ENCODE measurements at regions not wholly inside any gene's neighbourhood (a gene's known extent, or its start where the extent isn't known, plus 50 kb on each side); places are given as distances from the start of the nearest gene placed in this dataset.

- in situ Hi-C loops (cut with HindIII; ENCODE audit: low sequenced_read_pairs), result no loop called here
Measured at GRCh38 chr5:4837489-4838058, 302.6 kb upstream of the ADAMTS16 start.

- in situ Hi-C loops (cut with HindIII; ENCODE audit: low sequenced_read_pairs), result no loop called here
Measured at GRCh38 chr5:4845221-4845620, 294.9 kb upstream of the ADAMTS16 start.

- in situ Hi-C loops (cut with HindIII; ENCODE audit: low sequenced_read_pairs), result no loop called here
Measured at GRCh38 chr5:4847766-4848165, 292.4 kb upstream of the ADAMTS16 start.

GRCh38 chr5:4855036-4855435, 285.1 kb upstream of the ADAMTS16 start:
- in situ Hi-C loops (cut with HindIII; ENCODE audit: low sequenced_read_pairs), result no loop called here

GRCh38 chr5:4855880-4856279, 284.2 kb upstream of the ADAMTS16 start:
- in situ Hi-C loops (cut with HindIII; ENCODE audit: low sequenced_read_pairs), result no loop called here

GRCh38 chr5:4857761-4858160, 282.4 kb upstream of the ADAMTS16 start:
- in situ Hi-C loops (cut with HindIII; ENCODE audit: low sequenced_read_pairs), result no loop called here

GRCh38 chr5:4859500-4860235, 280.5 kb upstream of the ADAMTS16 start:
- in situ Hi-C loops (cut with HindIII; ENCODE audit: low sequenced_read_pairs), result no loop called here

GRCh38 chr5:4860631-4861030, 279.5 kb upstream of the ADAMTS16 start:
- in situ Hi-C loops (cut with HindIII; ENCODE audit: low sequenced_read_pairs), result no loop called here

- in situ Hi-C loops (cut with HindIII; ENCODE audit: low sequenced_read_pairs), result no loop called here
Measured at GRCh38 chr5:4862500-4862899, 277.6 kb upstream of the ADAMTS16 start.

GRCh38 chr5:4866131-4866659, 273.9 kb upstream of the ADAMTS16 start:
- in situ Hi-C loops (cut with HindIII; ENCODE audit: low sequenced_read_pairs), result no loop called here

GRCh38 chr5:4866817-4867216, 273.3 kb upstream of the ADAMTS16 start:
- in situ Hi-C loops (cut with HindIII; ENCODE audit: low sequenced_read_pairs), result no loop called here

- in situ Hi-C loops (cut with HindIII; ENCODE audit: low sequenced_read_pairs), result no loop called here
Measured at GRCh38 chr5:4868140-4868735, 271.9 kb upstream of the ADAMTS16 start.

- in situ Hi-C loops (cut with HindIII; ENCODE audit: low sequenced_read_pairs), result loop anchor here (5.0 kb wide), 1 partner anchor 549 kb away; the partner anchor contains the start of gene ICE1
Measured at GRCh38 chr5:4873652-4874051, 266.5 kb upstream of the ADAMTS16 start.

GRCh38 chr5:4874097-4874496, 266.0 kb upstream of the ADAMTS16 start:
- in situ Hi-C loops (cut with HindIII; ENCODE audit: low sequenced_read_pairs), result loop anchor here (5.0 kb wide), 1 partner anchor 548 kb away; the partner anchor contains the start of gene ICE1

- in situ Hi-C loops (cut with HindIII; ENCODE audit: low sequenced_read_pairs), result no loop called here
Measured at GRCh38 chr5:4875942-4876341, 264.2 kb upstream of the ADAMTS16 start.

GRCh38 chr5:4876804-4877203, 263.3 kb upstream of the ADAMTS16 start:
- in situ Hi-C loops (cut with HindIII; ENCODE audit: low sequenced_read_pairs), result no loop called here

- in situ Hi-C loops (cut with HindIII; ENCODE audit: low sequenced_read_pairs), result no loop called here
Measured at GRCh38 chr5:4877579-4877978, 262.6 kb upstream of the ADAMTS16 start.

GRCh38 chr5:4879075-4879474, 261.1 kb upstream of the ADAMTS16 start:
- in situ Hi-C loops (cut with HindIII; ENCODE audit: low sequenced_read_pairs), result no loop called here

- in situ Hi-C loops (cut with HindIII; ENCODE audit: low sequenced_read_pairs), result no loop called here
Measured at GRCh38 chr5:4879693-4880303, 260.3 kb upstream of the ADAMTS16 start.

GRCh38 chr5:4880304-4880741, 259.8 kb upstream of the ADAMTS16 start:
- in situ Hi-C loops (cut with HindIII; ENCODE audit: low sequenced_read_pairs), result no loop called here

GRCh38 chr5:4881366-4882002, 258.6 kb upstream of the ADAMTS16 start:
- in situ Hi-C loops (cut with HindIII; ENCODE audit: low sequenced_read_pairs), result no loop called here
